IMR-90 (cell line): ENCODE measurements at regions not wholly inside any gene's neighbourhood (a gene's known extent, or its start where the extent isn't known, plus 50 kb on each side); places are given as distances from the start of the nearest gene placed in this dataset.

Experiments used
- ATAC-seq: fragments of 200-7000 bp; cut with Tn5 transposase; 2 replicates; pipeline ENCODE4 v1.9.1; 2020; ENCODE audit warnings: low read depth, mild to moderate bottlenecking, moderate library complexity
- BruUV-seq: library from RNA; stranded (reverse); fragments of 400-500 nt; replicated peaks from 2 replicates; lab custom pipeline; 2021; lab: Mats Ljungman, UMichigan
- CTCF ChIA-PET: fragments of 300-600 bp; formaldehyde crosslinking; extraction: SDS; loops from one replicate; lab custom pipeline; 2021; ENCODE audit warnings: antibody characterized with exemption; lab: Yijun Ruan, JAX
- POLR2A ChIA-PET: fragments of 300-600 bp; sonication (Branson Sonifier 250); formaldehyde crosslinking; loops from one replicate; lab custom pipeline; 2022; ENCODE audit warnings: antibody characterized with exemption; ENCODE audit not compliant: unreplicated experiment; lab: Charles Lee
- DNase-seq: peaks from one replicate; pipeline ENCODE4 v3.0.0; 2013
- H2AFZ ChIP-seq: replicated peaks from 2 replicates; pipeline ENCODE3; 2013; ENCODE audit warnings: low read length, mild to moderate bottlenecking; ENCODE audit not compliant: poor library complexity
- H2AK5ac ChIP-seq: 2 replicates; pipeline ENCODE4 v1.6.1; 2013; ENCODE audit warnings: low read depth, low read length, inconsistent platforms
- H2AK9ac ChIP-seq: replicated peaks from 2 replicates; pipeline ENCODE3; 2013; ENCODE audit warnings: mild to moderate bottlenecking, low read depth, low read length, moderate library complexity; ENCODE audit not compliant: poor library complexity
- H2BK120ac ChIP-seq: 2 replicates; pipeline ENCODE4 v1.6.1; 2013; ENCODE audit warnings: low read depth, low read length, inconsistent platforms
- H2BK15ac ChIP-seq: 3 replicates; pipeline ENCODE4 v1.6.1; 2013; ENCODE audit warnings: low read depth, low read length, inconsistent platforms
- H2BK20ac ChIP-seq: 2 replicates; pipeline ENCODE4 v1.6.1; 2013; ENCODE audit warnings: low read depth, mild to moderate bottlenecking, inconsistent platforms, low read length, moderate library complexity
- H2BK5ac ChIP-seq: 2 replicates; pipeline ENCODE4 v1.6.1; 2013; ENCODE audit warnings: mild to moderate bottlenecking, low read depth, low read length, inconsistent platforms; ENCODE audit not compliant: poor library complexity, severe bottlenecking
- H3K14ac ChIP-seq: replicated peaks from 2 replicates; pipeline ENCODE4 v1.6.1; 2013; ENCODE audit warnings: low read depth, low read length, inconsistent platforms
- H3K18ac ChIP-seq: 2 replicates; pipeline ENCODE4 v1.6.1; 2013; ENCODE audit warnings: low read depth, low read length, control low read depth
- H3K23ac ChIP-seq: 2 replicates; pipeline ENCODE4 v1.6.1; 2013; ENCODE audit warnings: low read depth, low read length, inconsistent platforms
- H3K27ac ChIP-seq: 2 replicates; pipeline ENCODE4 v1.5.1; 2013; ENCODE audit warnings: mild to moderate bottlenecking, control low read depth, low read length; ENCODE audit not compliant: insufficient read depth
- H3K27me3 ChIP-seq: 2 replicates; pipeline ENCODE4 v1.6.1; 2013; ENCODE audit warnings: low read length; ENCODE audit not compliant: control insufficient read depth, insufficient read depth
- H3K36me3 ChIP-seq: 2 replicates; pipeline ENCODE4 v1.6.1; 2013; ENCODE audit warnings: low read length, mixed read lengths; ENCODE audit not compliant: control insufficient read depth, insufficient read depth
- H3K4ac ChIP-seq: 2 replicates; pipeline ENCODE4 v1.6.1; 2013; ENCODE audit warnings: low read depth, low read length, inconsistent platforms
- H3K4me1 ChIP-seq: 2 replicates; pipeline ENCODE4 v1.6.1; 2013; ENCODE audit warnings: low read length, mixed read lengths; ENCODE audit not compliant: control insufficient read depth, insufficient read depth
- H3K4me2 ChIP-seq: 2 replicates; pipeline ENCODE4 v1.6.1; 2013; ENCODE audit warnings: low read depth, mild to moderate bottlenecking, control low read depth, low read length, moderate library complexity
- H3K4me3 ChIP-seq: 2 replicates; pipeline ENCODE4 v1.5.1; 2013; ENCODE audit warnings: low read depth, mild to moderate bottlenecking, control low read depth, low read length, moderate library complexity; ENCODE audit not compliant: insufficient read depth
- H3K56ac ChIP-seq: 2 replicates; pipeline ENCODE4 v1.6.1; 2013; ENCODE audit warnings: low read length, inconsistent platforms; ENCODE audit not compliant: insufficient read depth; ENCODE audit errors: extremely low read depth
- H3K79me1 ChIP-seq, 2 experiments: 2 replicates each; pipeline ENCODE4 v1.6.1; 2013; ENCODE audit warnings: low read length in 2 of 2, inconsistent platforms in 1 of 2, low read depth in 1 of 2
- H3K9ac ChIP-seq: 2 replicates; pipeline ENCODE4 v1.6.1; 2013; ENCODE audit warnings: low read depth, low read length, control low read depth
- H3K9me1 ChIP-seq: 2 replicates; pipeline ENCODE4 v1.6.1; 2013; ENCODE audit warnings: low read length, inconsistent platforms; ENCODE audit not compliant: insufficient read depth
- H3K9me3 ChIP-seq: 2 replicates; pipeline ENCODE4 v1.6.1; 2013; ENCODE audit warnings: low read length; ENCODE audit not compliant: control insufficient read depth, insufficient read depth
- H4K20me1 ChIP-seq: 2 replicates; pipeline ENCODE4 v1.6.1; 2013; ENCODE audit warnings: low read length, inconsistent platforms; ENCODE audit not compliant: insufficient read depth
- H4K5ac ChIP-seq: 2 replicates; pipeline ENCODE4 v1.6.1; 2013; ENCODE audit warnings: mild to moderate bottlenecking, low read depth, low read length, control low read depth
- H4K8ac ChIP-seq, 2 experiments: 2 replicates each; pipeline ENCODE4 v1.6.1; 2013; ENCODE audit warnings: low read depth in 2 of 2, low read length in 2 of 2, control low read depth in 1 of 2, inconsistent platforms in 1 of 2
- H4K91ac ChIP-seq: 2 replicates; pipeline ENCODE4 v1.6.1; 2013; ENCODE audit warnings: low read depth, low read length, inconsistent platforms; ENCODE audit not compliant: insufficient read depth
- CTCF ChIP-seq: conservative IDR thresholded peaks from 2 replicates; pipeline ENCODE4 v1.5.1; 2012; ENCODE audit warnings: mild to moderate bottlenecking, low read depth, low read length, improper control_type of control experiment
- MAZ ChIP-seq: IDR thresholded peaks from 2 replicates; pipeline ENCODE4 v1.6.1; 2012; ENCODE audit warnings: low read depth, mild to moderate bottlenecking, low read length, improper control_type of control experiment, moderate library complexity, borderline replicate concordance
- NFE2L2 ChIP-seq: fragments of 150-350 bp; IDR thresholded peaks from 2 replicates; pipeline ENCODE4 v1.6.1; 2016; ENCODE audit warnings: low read depth, mild to moderate bottlenecking, low read length
- RFX5 ChIP-seq: IDR thresholded peaks from 2 replicates; pipeline ENCODE4 v1.8.0; 2012; ENCODE audit warnings: low read depth, mild to moderate bottlenecking, low read length, moderate library complexity
- WGBS, 2 experiments: methylation state at CpG; one replicate each; pipeline versions ENCODE4 v1.1.5 to v1.1.7; 2013; ENCODE audit warnings: missing lambda C conversion rate in 2 of 2; ENCODE audit not compliant: insufficient read length in 1 of 2; ENCODE audit errors: extremely low coverage in 2 of 2; 5-methylcytosine and 5-hydroxymethylcytosine counted together
- dilution Hi-C: fragments of 300-500 bp; cut with HindIII; formaldehyde crosslinking; loops from one replicate; pipeline ENCODE4 v1.14.3; 2018; ENCODE audit warnings: low sequenced_read_pairs; ENCODE audit not compliant: unreplicated experiment
- in situ Hi-C: fragments of 300-500 bp; cut with MboI; formaldehyde crosslinking; loops from 3 replicates; pipeline ENCODE4 v1.14.3; 2019; ENCODE audit warnings: low sequenced_read_pairs, inconsistent platforms, mixed read lengths
- intact Hi-C: fragments of 100-400 bp; cut with micrococcal nuclease; formaldehyde crosslinking; loops from 2 replicates; pipeline ENCODE4 v1.10.0; 2022

- Histone ChIP-seq H2AK9ac (no peak overlapping the region), H3K27ac (no peak overlapping the region), H3K56ac (no peak overlapping the region), H2AFZ (no peak overlapping the region), H3K4me1 (no peaks in the 10 kb centered on the region), H2BK120ac (no peak overlapping the region), H4K8ac (no peak overlapping the region), H2BK5ac (no peak overlapping the region), H3K36me3 (no peaks in the 10 kb centered on the region), H2AK5ac (no peak overlapping the region), H4K91ac (no peak overlapping the region), H3K79me1 (no peaks in the 10 kb centered on the region), H3K14ac (no peak overlapping the region), H2BK15ac (no peak overlapping the region), H3K4me2 (no peak overlapping the region), H4K5ac (no peak overlapping the region), H3K4me3 (no peak overlapping the region), H3K9me3 (peaks cover 4% of the 10 kb centered on the region), H2BK20ac (no peak overlapping the region), H3K23ac (no peak overlapping the region), H3K4ac (no peak overlapping the region), H3K9ac (no peak overlapping the region), H3K9me1 (no peaks in the 10 kb centered on the region), H4K20me1 (no peaks in the 10 kb centered on the region), H3K27me3 (no peaks in the 10 kb centered on the region), H3K18ac (no peak overlapping the region)
- BruUV-seq = no TSS peak
- TF ChIP-seq NFE2L2 (no peak), CTCF (no peak), RFX5 (no peak), MAZ (no peak)
- intact Hi-C loops (no loop called here), dilution Hi-C loops (no loop called here), in situ Hi-C loops (no loop called here)
- ChIA-PET CTCF (no interaction called here), POLR2A (no interaction called here)
- ATAC-seq (no peak), DNase-seq (no peak)
- WGBS, 2 experiments = no CpG with 5 or more reads among the region's 4 CpGs
Measured at GRCh38 chr9:102244916-102245315, 506.5 kb upstream of the GRIN3A start.
